WTC11 (cell line): ENCODE measurements at regions not wholly inside any gene's neighbourhood (a gene's known extent, or its start where the extent isn't known, plus 50 kb on each side); places are given as distances from the start of the nearest gene placed in this dataset.

ENCODE experiments used
- ATAC-seq: fragments of 200-7000 bp; cut with Tn5 transposase; 2 replicates; pipeline ENCODE4 v1.10.0; 2021; ENCODE audit warnings: mild to moderate bottlenecking, moderate library complexity
- CTCF ChIA-PET: fragments of 300-600 bp; sonication (Branson Sonifier 250); formaldehyde crosslinking; loops from one replicate; lab custom pipeline; 2021; ENCODE audit warnings: antibody characterized with exemption; lab: Charles Lee
- POLR2A ChIA-PET: fragments of 350-600 bp; sonication (Branson Sonifier 250); formaldehyde crosslinking; loops from one replicate; lab custom pipeline; 2021; ENCODE audit warnings: antibody characterized with exemption; lab: Charles Lee
- DNase-seq: peaks from one replicate; pipeline ENCODE4 v3.0.0; 2021; ENCODE audit warnings: low spot score
- H3K27ac Mint-ChIP-seq: 2 replicates; pipeline ENCODE4 v1.8.0; 2021; ENCODE audit warnings: mixed read lengths
- H3K27me3 Mint-ChIP-seq: 2 replicates; pipeline ENCODE4 v1.8.0; 2021; ENCODE audit warnings: low read depth, mild to moderate bottlenecking, moderate library complexity, mixed read lengths
- H3K36me3 Mint-ChIP-seq: 2 replicates; pipeline ENCODE4 v1.8.0; 2021; ENCODE audit warnings: mixed read lengths
- H3K4me1 Mint-ChIP-seq: 2 replicates; pipeline ENCODE4 v1.8.0; 2022; ENCODE audit warnings: mixed read lengths
- H3K4me3 Mint-ChIP-seq: 2 replicates; pipeline ENCODE4 v1.8.0; 2021; ENCODE audit warnings: mild to moderate bottlenecking, moderate library complexity, mixed read lengths
- H3K9me3 Mint-ChIP-seq: 2 replicates; pipeline ENCODE4 v1.8.0; 2021; ENCODE audit warnings: mixed read lengths
- CBFB ChIP-seq: sonication (generic); formaldehyde crosslinking; IDR thresholded peaks from 2 replicates; pipeline ENCODE4 v1.8.1; 2022; ENCODE audit warnings: mild to moderate bottlenecking, low read depth, missing genetic modification reagents
- CDX4 ChIP-seq: fragments of 250-450 bp; sonication (Bioruptor Pico); IDR thresholded peaks from 2 replicates; pipeline ENCODE4 v1.9.0; 2021; ENCODE audit warnings: moderate library complexity, mild to moderate bottlenecking, inconsistent platforms, borderline replicate concordance
- E2F1 ChIP-seq: sonication (generic); formaldehyde crosslinking; IDR thresholded peaks from 2 replicates; pipeline ENCODE4 v1.8.0; 2022; ENCODE audit warnings: mild to moderate bottlenecking, missing genetic modification reagents
- E2F4 ChIP-seq: sonication (generic); formaldehyde crosslinking; IDR thresholded peaks from 2 replicates; pipeline ENCODE4 v1.8.1; 2022; ENCODE audit warnings: low read depth, mild to moderate bottlenecking, moderate library complexity, missing genetic modification reagents, borderline replicate concordance
- EMX1 ChIP-seq: fragments of 250-450 bp; sonication (Bioruptor Pico); IDR thresholded peaks from 2 replicates; pipeline ENCODE4 v1.8.0; 2021; ENCODE audit warnings: mild to moderate bottlenecking
- FOXP1 ChIP-seq: sonication (generic); formaldehyde crosslinking; IDR thresholded peaks from 2 replicates; pipeline ENCODE4 v1.8.0; 2022; ENCODE audit warnings: missing genetic modification reagents, mild to moderate bottlenecking, moderate library complexity, borderline replicate concordance
- NR1H2 ChIP-seq: sonication (generic); formaldehyde crosslinking; IDR thresholded peaks from 2 replicates; pipeline ENCODE4 v1.9.0; 2021; ENCODE audit warnings: mild to moderate bottlenecking, moderate library complexity, missing genetic modification reagents
- NR3C1 ChIP-seq: sonication (generic); formaldehyde crosslinking; conservative IDR thresholded peaks from 2 replicates; pipeline ENCODE4 v1.8.1; 2023; ENCODE audit warnings: low read depth, mild to moderate bottlenecking, missing genetic modification reagents
- OVOL2 ChIP-seq: fragments of 250-450 bp; sonication (Bioruptor Pico); IDR thresholded peaks from 2 replicates; pipeline ENCODE4 v1.9.0; 2021; ENCODE audit warnings: mild to moderate bottlenecking, borderline replicate concordance
- RELA ChIP-seq: sonication (generic); formaldehyde crosslinking; IDR thresholded peaks from 2 replicates; pipeline ENCODE4 v1.8.1; 2022; ENCODE audit warnings: missing genetic modification reagents, mild to moderate bottlenecking, borderline replicate concordance
- USF2 ChIP-seq: sonication (generic); formaldehyde crosslinking; IDR thresholded peaks from 2 replicates; pipeline ENCODE4 v1.8.1; 2023; ENCODE audit warnings: mild to moderate bottlenecking, missing genetic modification reagents, moderate library complexity
- ZBTB21 ChIP-seq: sonication (generic); formaldehyde crosslinking; IDR thresholded peaks from 2 replicates; pipeline ENCODE4 v1.8.1; 2023; ENCODE audit warnings: mild to moderate bottlenecking, missing genetic modification reagents, borderline replicate concordance
- ZNF121 ChIP-seq: sonication (generic); formaldehyde crosslinking; IDR thresholded peaks from 2 replicates; pipeline ENCODE4 v1.8.0; 2023; ENCODE audit warnings: missing genetic modification reagents
- ZNF263 ChIP-seq: sonication (generic); formaldehyde crosslinking; IDR thresholded peaks from 2 replicates; pipeline ENCODE4 v1.8.1; 2022; ENCODE audit warnings: low read depth, mild to moderate bottlenecking, moderate library complexity, missing genetic modification reagents
- ZNF512 ChIP-seq: sonication (generic); formaldehyde crosslinking; IDR thresholded peaks from 2 replicates; pipeline ENCODE4 v1.8.1; 2022; ENCODE audit warnings: missing genetic modification reagents, borderline replicate concordance
- ZNF671 ChIP-seq: fragments of 250-450 bp; sonication (Bioruptor Pico); IDR thresholded peaks from 2 replicates; pipeline ENCODE4 v1.8.0; 2021; ENCODE audit warnings: mild to moderate bottlenecking

GRCh38 chr20:58111310-58112016 lies 117.0 kb downstream of the ANKRD60 start:
- ATAC-seq: no peak
- DNase-seq: no peak
- peaks cover 26% of the 10 kb centered on the region for H3K9me3 Mint-ChIP-seq
- ChIA-PET CTCF (interaction anchor here (1.7 kb wide), 1 partner anchor 99 kb away, joined by 5 read pairs; no protein-coding TSS in a partner anchor), POLR2A (no interaction called here)
- no peaks in the 10 kb centered on the region for H3K4me1 Mint-ChIP-seq
- no peak overlapping the region; the same call in 1 of the 2 replicates for H3K27ac Mint-ChIP-seq
- no peak overlapping the region for H3K4me3 Mint-ChIP-seq
- peaks cover 3% of the 10 kb centered on the region; the same call in 1 of the 2 replicates for H3K27me3 Mint-ChIP-seq
- TF ChIP-seq RELA (CRISPR knock-in tag) (no peak), EMX1 (CRISPR knock-in tag) (no peak), ZNF512 (CRISPR knock-in tag) (no peak), FOXP1 (CRISPR knock-in tag) (no peak), OVOL2 (CRISPR knock-in tag) (no peak), E2F4 (CRISPR knock-in tag) (no peak), NR1H2 (no peak), ZNF263 (CRISPR knock-in tag) (no peak)
- H3K36me3 Mint-ChIP-seq: no peaks in the 10 kb centered on the region

- ChIA-PET CTCF (no interaction called here), POLR2A (no interaction called here)
- peaks cover 32% of the 10 kb centered on the region for H3K9me3 Mint-ChIP-seq
- no peaks in the 10 kb centered on the region for H3K4me1 Mint-ChIP-seq
- H3K4me3 Mint-ChIP-seq: no peak overlapping the region
- no peak for ATAC-seq
- peaks cover 9% of the 10 kb centered on the region for H3K27me3 Mint-ChIP-seq
- no peak for DNase-seq
- no peaks in the 10 kb centered on the region for H3K36me3 Mint-ChIP-seq
- H3K27ac Mint-ChIP-seq: no peak overlapping the region
- TF ChIP-seq USF2 (CRISPR knock-in tag) (no peak), ZNF121 (no peak), CBFB (no peak), RELA (CRISPR knock-in tag) (no peak), ZNF512 (CRISPR knock-in tag) (no peak), ZNF671 (CRISPR knock-in tag) (no peak), E2F1 (CRISPR knock-in tag) (no peak), CDX4 (no peak), NR3C1 (CRISPR knock-in tag) (no peak), ZBTB21 (CRISPR knock-in tag) (no peak)
Measured at GRCh38 chr20:58109918-58110635, 118.4 kb downstream of the ANKRD60 start.
